GM23338 (cell line): ENCODE measurements at regions not wholly inside any gene's neighbourhood (a gene's known extent, or its start where the extent isn't known, plus 50 kb on each side); places are given as distances from the start of the nearest gene placed in this dataset.

Experiments
- ATAC-seq: fragments of 200-7000 bp; cut with Tn5 transposase; 3 replicates; pipeline ENCODE4 v1.9.1; 2020
- DNase-seq: peaks from one replicate; pipeline ENCODE4 v3.0.0-alpha.2; 2015; ENCODE audit warnings: low spot score
- H2AFZ ChIP-seq: fragments of 200-600 bp; sonication (generic); 2 replicates; pipeline ENCODE4 v1.8.0; 2016; ENCODE audit warnings: antibody characterized with exemption, mild to moderate bottlenecking, moderate library complexity
- H3F3A ChIP-seq: fragments of 200-600 bp; sonication (generic); replicated peaks from 2 replicates; pipeline ENCODE4 v1.8.0; 2017; ENCODE audit warnings: antibody characterized with exemption, mixed run types, low read depth
- H3K27ac ChIP-seq: fragments of 200-600 bp; sonication (generic); 2 replicates; pipeline ENCODE4 v1.6.1; 2016; ENCODE audit warnings: low read depth
- H3K27me3 ChIP-seq: fragments of 200-600 bp; sonication (generic); 2 replicates; pipeline ENCODE4 v1.8.0; 2016; ENCODE audit warnings: mild to moderate bottlenecking, mixed run types, moderate library complexity; ENCODE audit not compliant: insufficient read depth
- H3K36me3 ChIP-seq: fragments of 200-600 bp; sonication (generic); 2 replicates; pipeline ENCODE4 v1.8.0; 2016; ENCODE audit warnings: mild to moderate bottlenecking; ENCODE audit not compliant: insufficient read depth
- H3K4me1 ChIP-seq: fragments of 200-600 bp; sonication (generic); 2 replicates; pipeline ENCODE4 v1.8.0; 2016; ENCODE audit warnings: mild to moderate bottlenecking, moderate library complexity; ENCODE audit not compliant: insufficient read depth
- H3K4me2 ChIP-seq: fragments of 200-600 bp; sonication (generic); 2 replicates; pipeline ENCODE4 v1.7.1; 2017; ENCODE audit warnings: mixed run types
- H3K4me3 ChIP-seq: fragments of 200-600 bp; sonication (generic); 2 replicates; pipeline ENCODE4 v1.6.1; 2016; ENCODE audit warnings: mixed run types
- H3K79me2 ChIP-seq: fragments of 200-600 bp; sonication (generic); replicated peaks from 2 replicates; pipeline ENCODE4 v1.8.0; 2017; ENCODE audit warnings: mild to moderate bottlenecking; ENCODE audit not compliant: insufficient read depth
- H3K9me2 ChIP-seq: fragments of 200-600 bp; sonication (generic); 2 replicates; pipeline ENCODE4 v1.8.0; 2017; ENCODE audit not compliant: insufficient read depth
- H4K20me1 ChIP-seq: fragments of 200-600 bp; sonication (generic); replicated peaks from 2 replicates; pipeline ENCODE4 v1.8.0; 2017; ENCODE audit warnings: mild to moderate bottlenecking; ENCODE audit not compliant: insufficient read depth
- H3K27ac Mint-ChIP-seq: 2 replicates; pipeline ENCODE4 v1.8.0; 2020; ENCODE audit warnings: inconsistent platforms, mild to moderate bottlenecking, moderate library complexity, mixed read lengths
- H3K27me3 Mint-ChIP-seq: 3 replicates; pipeline ENCODE4 v1.8.0; 2022; ENCODE audit warnings: low read depth, mild to moderate bottlenecking, moderate library complexity, mixed read lengths, inconsistent platforms; ENCODE audit not compliant: insufficient read depth, poor library complexity
- H3K36me3 Mint-ChIP-seq: 3 replicates; pipeline ENCODE4 v1.8.0; 2021; ENCODE audit warnings: low read depth, mild to moderate bottlenecking, inconsistent platforms, moderate library complexity, mixed read lengths
- H3K4me1 Mint-ChIP-seq: 3 replicates; pipeline ENCODE4 v1.8.0; 2020; ENCODE audit warnings: mild to moderate bottlenecking, inconsistent platforms, mixed read lengths
- H3K4me3 Mint-ChIP-seq: 3 replicates; pipeline ENCODE4 v1.8.0; 2021; ENCODE audit warnings: moderate library complexity, mild to moderate bottlenecking, inconsistent platforms, mixed read lengths
- H3K9me3 Mint-ChIP-seq: 3 replicates; pipeline ENCODE4 v1.8.0; 2020; ENCODE audit warnings: moderate library complexity, mild to moderate bottlenecking, inconsistent platforms, mixed read lengths
- EZH2 ChIP-seq: fragments of 200-600 bp; sonication (generic); IDR thresholded peaks from one replicate; pipeline ENCODE4 v1.8.0; 2017; ENCODE audit warnings: antibody characterized with exemption, mild to moderate bottlenecking, low read depth; ENCODE audit not compliant: unreplicated experiment
- EZH2phosphoT487 ChIP-seq: fragments of 200-600 bp; sonication (generic); IDR thresholded peaks from one replicate; pipeline ENCODE4 v1.8.1; 2018; ENCODE audit warnings: antibody characterized with exemption; ENCODE audit not compliant: unreplicated experiment
- NANOG ChIP-seq: IDR thresholded peaks from 2 replicates; pipeline ENCODE4 v1.6.1; 2016; ENCODE audit warnings: antibody characterized with exemption, borderline replicate concordance
- STAT1 ChIP-seq: IDR thresholded peaks from one replicate; pipeline ENCODE4 v1.6.1; 2016; ENCODE audit warnings: antibody characterized with exemption; ENCODE audit not compliant: unreplicated experiment
- ZNF114 ChIP-seq: fragments of 250-450 bp; sonication (Bioruptor Pico); IDR thresholded peaks from 2 replicates; pipeline ENCODE4 v1.5.0; 2020; ENCODE audit warnings: mild to moderate bottlenecking, moderate library complexity
- ZNF331 ChIP-seq: fragments of 250-450 bp; sonication (Bioruptor Pico); IDR thresholded peaks from 2 replicates; pipeline ENCODE4 v1.5.0; 2020; ENCODE audit warnings: low read depth, mild to moderate bottlenecking, moderate library complexity
- TF ChIP-seq, protein P1 (sequence below), 2 experiments: fragments of 200-600 bp in 1 of 2; sonication (generic) in 1 of 2; conservative IDR thresholded peaks; 2 replicates each; pipeline versions ENCODE4 v1.5.1 to v1.6.1; 2016 to 2017; ENCODE audit warnings: antibody characterized with exemption in 2 of 2, low read depth in 2 of 2, mild to moderate bottlenecking in 2 of 2, moderate library complexity in 1 of 2
- TF ChIP-seq, protein P2 (sequence below): fragments of 250-450 bp; sonication (Bioruptor Pico); IDR thresholded peaks from 2 replicates; pipeline ENCODE4 v1.5.0; 2020; ENCODE audit warnings: mild to moderate bottlenecking, moderate library complexity
- TF ChIP-seq, protein P3 (sequence below): IDR thresholded peaks from one replicate; pipeline ENCODE4 v1.6.1; 2018; ENCODE audit warnings: antibody characterized with exemption; ENCODE audit not compliant: unreplicated experiment

GRCh38 chr5:61949679-61950435, 356.1 kb upstream of the KIF2A start:
- no peak for TF ChIP-seq ZNF331 (CRISPR knock-in tag)
- TF ChIP-seq EZH2, result no peak
- no peak for TF ChIP-seq NANOG
- TF ChIP-seq ZNF114, result no peak
- TF ChIP-seq EZH2phosphoT487, result no peak
- TF ChIP-seq STAT1, result no peak
- TF ChIP-seq, protein P1, sequence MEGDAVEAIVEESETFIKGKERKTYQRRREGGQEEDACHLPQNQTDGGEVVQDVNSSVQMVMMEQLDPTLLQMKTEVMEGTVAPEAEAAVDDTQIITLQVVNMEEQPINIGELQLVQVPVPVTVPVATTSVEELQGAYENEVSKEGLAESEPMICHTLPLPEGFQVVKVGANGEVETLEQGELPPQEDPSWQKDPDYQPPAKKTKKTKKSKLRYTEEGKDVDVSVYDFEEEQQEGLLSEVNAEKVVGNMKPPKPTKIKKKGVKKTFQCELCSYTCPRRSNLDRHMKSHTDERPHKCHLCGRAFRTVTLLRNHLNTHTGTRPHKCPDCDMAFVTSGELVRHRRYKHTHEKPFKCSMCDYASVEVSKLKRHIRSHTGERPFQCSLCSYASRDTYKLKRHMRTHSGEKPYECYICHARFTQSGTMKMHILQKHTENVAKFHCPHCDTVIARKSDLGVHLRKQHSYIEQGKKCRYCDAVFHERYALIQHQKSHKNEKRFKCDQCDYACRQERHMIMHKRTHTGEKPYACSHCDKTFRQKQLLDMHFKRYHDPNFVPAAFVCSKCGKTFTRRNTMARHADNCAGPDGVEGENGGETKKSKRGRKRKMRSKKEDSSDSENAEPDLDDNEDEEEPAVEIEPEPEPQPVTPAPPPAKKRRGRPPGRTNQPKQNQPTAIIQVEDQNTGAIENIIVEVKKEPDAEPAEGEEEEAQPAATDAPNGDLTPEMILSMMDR (conservative IDR thresholded peaks at IDR 0.05; ENCODE audit: low read depth in 2 of 2), result no peak
- TF ChIP-seq, protein P2, sequence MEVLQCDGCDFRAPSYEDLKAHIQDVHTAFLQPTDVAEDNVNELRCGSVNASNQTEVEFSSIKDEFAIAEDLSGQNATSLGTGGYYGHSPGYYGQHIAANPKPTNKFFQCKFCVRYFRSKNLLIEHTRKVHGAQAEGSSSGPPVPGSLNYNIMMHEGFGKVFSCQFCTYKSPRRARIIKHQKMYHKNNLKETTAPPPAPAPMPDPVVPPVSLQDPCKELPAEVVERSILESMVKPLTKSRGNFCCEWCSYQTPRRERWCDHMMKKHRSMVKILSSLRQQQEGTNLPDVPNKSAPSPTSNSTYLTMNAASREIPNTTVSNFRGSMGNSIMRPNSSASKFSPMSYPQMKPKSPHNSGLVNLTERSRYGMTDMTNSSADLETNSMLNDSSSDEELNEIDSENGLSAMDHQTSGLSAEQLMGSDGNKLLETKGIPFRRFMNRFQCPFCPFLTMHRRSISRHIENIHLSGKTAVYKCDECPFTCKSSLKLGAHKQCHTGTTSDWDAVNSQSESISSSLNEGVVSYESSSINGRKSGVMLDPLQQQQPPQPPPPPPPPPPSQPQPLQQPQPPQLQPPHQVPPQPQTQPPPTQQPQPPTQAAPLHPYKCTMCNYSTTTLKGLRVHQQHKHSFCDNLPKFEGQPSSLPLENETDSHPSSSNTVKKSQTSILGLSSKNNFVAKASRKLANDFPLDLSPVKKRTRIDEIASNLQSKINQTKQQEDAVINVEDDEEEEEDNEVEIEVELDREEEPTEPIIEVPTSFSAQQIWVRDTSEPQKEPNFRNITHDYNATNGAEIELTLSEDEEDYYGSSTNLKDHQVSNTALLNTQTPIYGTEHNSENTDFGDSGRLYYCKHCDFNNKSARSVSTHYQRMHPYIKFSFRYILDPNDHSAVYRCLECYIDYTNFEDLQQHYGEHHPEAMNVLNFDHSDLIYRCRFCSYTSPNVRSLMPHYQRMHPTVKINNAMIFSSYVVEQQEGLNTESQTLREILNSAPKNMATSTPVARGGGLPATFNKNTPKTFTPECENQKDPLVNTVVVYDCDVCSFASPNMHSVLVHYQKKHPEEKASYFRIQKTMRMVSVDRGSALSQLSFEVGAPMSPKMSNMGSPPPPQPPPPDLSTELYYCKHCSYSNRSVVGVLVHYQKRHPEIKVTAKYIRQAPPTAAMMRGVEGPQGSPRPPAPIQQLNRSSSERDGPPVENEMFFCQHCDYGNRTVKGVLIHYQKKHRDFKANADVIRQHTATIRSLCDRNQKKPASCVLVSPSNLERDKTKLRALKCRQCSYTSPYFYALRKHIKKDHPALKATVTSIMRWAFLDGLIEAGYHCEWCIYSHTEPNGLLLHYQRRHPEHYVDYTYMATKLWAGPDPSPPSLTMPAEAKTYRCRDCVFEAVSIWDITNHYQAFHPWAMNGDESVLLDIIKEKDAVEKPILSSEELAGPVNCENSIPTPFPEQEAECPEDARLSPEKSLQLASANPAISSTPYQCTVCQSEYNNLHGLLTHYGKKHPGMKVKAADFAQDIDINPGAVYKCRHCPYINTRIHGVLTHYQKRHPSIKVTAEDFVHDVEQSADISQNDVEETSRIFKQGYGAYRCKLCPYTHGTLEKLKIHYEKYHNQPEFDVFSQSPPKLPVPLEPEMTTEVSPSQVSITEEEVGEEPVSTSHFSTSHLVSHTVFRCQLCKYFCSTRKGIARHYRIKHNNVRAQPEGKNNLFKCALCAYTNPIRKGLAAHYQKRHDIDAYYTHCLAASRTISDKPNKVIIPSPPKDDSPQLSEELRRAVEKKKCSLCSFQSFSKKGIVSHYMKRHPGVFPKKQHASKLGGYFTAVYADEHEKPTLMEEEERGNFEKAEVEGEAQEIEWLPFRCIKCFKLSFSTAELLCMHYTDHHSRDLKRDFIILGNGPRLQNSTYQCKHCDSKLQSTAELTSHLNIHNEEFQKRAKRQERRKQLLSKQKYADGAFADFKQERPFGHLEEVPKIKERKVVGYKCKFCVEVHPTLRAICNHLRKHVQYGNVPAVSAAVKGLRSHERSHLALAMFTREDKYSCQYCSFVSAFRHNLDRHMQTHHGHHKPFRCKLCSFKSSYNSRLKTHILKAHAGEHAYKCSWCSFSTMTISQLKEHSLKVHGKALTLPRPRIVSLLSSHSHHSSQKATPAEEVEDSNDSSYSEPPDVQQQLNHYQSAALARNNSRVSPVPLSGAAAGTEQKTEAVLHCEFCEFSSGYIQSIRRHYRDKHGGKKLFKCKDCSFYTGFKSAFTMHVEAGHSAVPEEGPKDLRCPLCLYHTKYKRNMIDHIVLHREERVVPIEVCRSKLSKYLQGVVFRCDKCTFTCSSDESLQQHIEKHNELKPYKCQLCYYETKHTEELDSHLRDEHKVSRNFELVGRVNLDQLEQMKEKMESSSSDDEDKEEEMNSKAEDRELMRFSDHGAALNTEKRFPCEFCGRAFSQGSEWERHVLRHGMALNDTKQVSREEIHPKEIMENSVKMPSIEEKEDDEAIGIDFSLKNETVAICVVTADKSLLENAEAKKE (CRISPR knock-in tag), result no peak
- TF ChIP-seq, protein P3, sequence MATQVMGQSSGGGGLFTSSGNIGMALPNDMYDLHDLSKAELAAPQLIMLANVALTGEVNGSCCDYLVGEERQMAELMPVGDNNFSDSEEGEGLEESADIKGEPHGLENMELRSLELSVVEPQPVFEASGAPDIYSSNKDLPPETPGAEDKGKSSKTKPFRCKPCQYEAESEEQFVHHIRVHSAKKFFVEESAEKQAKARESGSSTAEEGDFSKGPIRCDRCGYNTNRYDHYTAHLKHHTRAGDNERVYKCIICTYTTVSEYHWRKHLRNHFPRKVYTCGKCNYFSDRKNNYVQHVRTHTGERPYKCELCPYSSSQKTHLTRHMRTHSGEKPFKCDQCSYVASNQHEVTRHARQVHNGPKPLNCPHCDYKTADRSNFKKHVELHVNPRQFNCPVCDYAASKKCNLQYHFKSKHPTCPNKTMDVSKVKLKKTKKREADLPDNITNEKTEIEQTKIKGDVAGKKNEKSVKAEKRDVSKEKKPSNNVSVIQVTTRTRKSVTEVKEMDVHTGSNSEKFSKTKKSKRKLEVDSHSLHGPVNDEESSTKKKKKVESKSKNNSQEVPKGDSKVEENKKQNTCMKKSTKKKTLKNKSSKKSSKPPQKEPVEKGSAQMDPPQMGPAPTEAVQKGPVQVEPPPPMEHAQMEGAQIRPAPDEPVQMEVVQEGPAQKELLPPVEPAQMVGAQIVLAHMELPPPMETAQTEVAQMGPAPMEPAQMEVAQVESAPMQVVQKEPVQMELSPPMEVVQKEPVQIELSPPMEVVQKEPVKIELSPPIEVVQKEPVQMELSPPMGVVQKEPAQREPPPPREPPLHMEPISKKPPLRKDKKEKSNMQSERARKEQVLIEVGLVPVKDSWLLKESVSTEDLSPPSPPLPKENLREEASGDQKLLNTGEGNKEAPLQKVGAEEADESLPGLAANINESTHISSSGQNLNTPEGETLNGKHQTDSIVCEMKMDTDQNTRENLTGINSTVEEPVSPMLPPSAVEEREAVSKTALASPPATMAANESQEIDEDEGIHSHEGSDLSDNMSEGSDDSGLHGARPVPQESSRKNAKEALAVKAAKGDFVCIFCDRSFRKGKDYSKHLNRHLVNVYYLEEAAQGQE, result no peak

More at GRCh38 chr5:61949679-61950435, 356.1 kb upstream of the KIF2A start:
- Histone ChIP-seq H3K4me1 (peaks cover 5% of the 10 kb centered on the region; the same call in 1 of the 2 replicates), H4K20me1 (no peaks in the 10 kb centered on the region), H3K4me3 (no peak overlapping the region), H3K79me2 (no peaks in the 10 kb centered on the region), H3K9me2 (peaks cover 6% of the 10 kb centered on the region; the same call in 1 of the 2 replicates), H3K27ac (no peak overlapping the region), H3K36me3 (no peaks in the 10 kb centered on the region), H2AFZ (no peak overlapping the region; the same call in 1 of the 2 replicates), H3K4me2 (no peak overlapping the region), H3K27me3 (no peaks in the 10 kb centered on the region), H3F3A (no peaks in the 10 kb centered on the region)
- Mint-ChIP-seq H3K4me1 (peaks cover 10% of the 10 kb centered on the region), H3K27ac (no peak overlapping the region), H3K27me3 (no peaks in the 10 kb centered on the region), H3K9me3 (no peaks in the 10 kb centered on the region), H3K36me3 (no peaks in the 10 kb centered on the region), H3K4me3 (no peak overlapping the region)
- DNase-seq, result no peak
- ATAC-seq, result no peak
